SK-N-MC (cell line): ENCODE measurements at regions not wholly inside any gene's neighbourhood (a gene's known extent, or its start where the extent isn't known, plus 50 kb on each side); places are given as distances from the start of the nearest gene placed in this dataset.

Experiments used
- DNase-seq: peaks from one replicate; pipeline ENCODE4 v3.0.0-alpha.2; 2011; ENCODE audit warnings: low read depth, low spot score
- H3K27ac ChIP-seq: fragments of 200-600 bp; sonication (generic); 2 replicates; pipeline ENCODE4 v1.5.1; 2016; ENCODE audit warnings: mixed run types
- H3K36me3 ChIP-seq: fragments of 200-600 bp; sonication (generic); 2 replicates; pipeline ENCODE4 v1.6.1; 2017; ENCODE audit warnings: antibody characterized with exemption, low read length, mixed read lengths; ENCODE audit not compliant: insufficient read depth
- H3K4me3 ChIP-seq: fragments of 200-600 bp; sonication (generic); 2 replicates; pipeline ENCODE4 v1.5.1; 2016
- H3K9ac ChIP-seq: fragments of 200-600 bp; sonication (generic); 2 replicates; pipeline ENCODE4 v1.8.0; 2017; ENCODE audit warnings: mixed run types, mixed read lengths; ENCODE audit not compliant: insufficient read length
- H3K9me3 ChIP-seq: fragments of 200-600 bp; sonication (generic); 2 replicates; pipeline ENCODE4 v1.6.1; 2017; ENCODE audit warnings: low read depth, mild to moderate bottlenecking, antibody characterized with exemption, low read length, moderate library complexity, mixed read lengths
- EZH2 ChIP-seq: fragments of 200-600 bp; sonication (generic); IDR thresholded peaks from one replicate; pipeline ENCODE4 v1.6.1; 2017; ENCODE audit warnings: antibody characterized with exemption
- FOXP2 ChIP-seq: optimal IDR thresholded peaks from 2 replicates; pipeline ENCODE3; 2011; ENCODE audit warnings: mild to moderate bottlenecking, moderate library complexity; ENCODE audit not compliant: insufficient read depth; ENCODE audit errors: extremely low read length, control extremely low read depth
- POLR2AphosphoS5 ChIP-seq: IDR thresholded peaks from 2 replicates; pipeline ENCODE4 v1.6.1; 2012; ENCODE audit warnings: mild to moderate bottlenecking, low read depth, low read length, borderline replicate concordance

- H3K9me3 ChIP-seq = no peaks in the 10 kb centered on the region
- H3K36me3 ChIP-seq = no peaks in the 10 kb centered on the region
- no peak overlapping the region for H3K4me3 ChIP-seq
- H3K9ac ChIP-seq = no peak overlapping the region
- TF ChIP-seq EZH2 (no peak), POLR2AphosphoS5 (no peak)
- no peak overlapping the region for H3K27ac ChIP-seq
- no peak for DNase-seq
Observed at GRCh38 chr4:33218238-33218637, 2498.1 kb downstream of the PCDH7 start.

DNA sequence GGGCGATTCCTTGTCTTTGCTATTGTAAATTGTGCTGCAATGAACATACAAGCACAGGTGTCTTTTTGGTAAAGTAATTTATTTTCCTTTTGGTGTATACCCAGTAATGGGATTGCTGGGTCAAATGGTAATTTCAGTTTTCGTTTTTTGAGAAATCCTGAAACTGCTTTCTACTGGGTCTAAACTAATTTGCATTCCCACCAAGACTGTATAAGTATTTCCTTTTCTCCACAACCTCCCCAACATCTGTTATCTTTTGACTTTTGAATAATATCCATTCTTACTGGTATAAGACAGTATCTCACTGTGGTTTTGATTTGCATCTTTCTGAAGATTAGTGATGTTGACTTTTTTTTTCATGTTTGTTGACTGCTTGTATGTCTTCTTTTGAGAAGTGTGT, 2506.0 kb downstream of the PCDH7 start:
- Histone ChIP-seq H3K4me3 (no peak overlapping the region), H3K9me3 (no peaks in the 10 kb centered on the region), H3K36me3 (no peaks in the 10 kb centered on the region), H3K27ac (no peak overlapping the region), H3K9ac (no peak overlapping the region)
- DNase-seq = no peak
- no peak for TF ChIP-seq FOXP2
- no peak for TF ChIP-seq POLR2AphosphoS5
- TF ChIP-seq EZH2 = no peak

DNA sequence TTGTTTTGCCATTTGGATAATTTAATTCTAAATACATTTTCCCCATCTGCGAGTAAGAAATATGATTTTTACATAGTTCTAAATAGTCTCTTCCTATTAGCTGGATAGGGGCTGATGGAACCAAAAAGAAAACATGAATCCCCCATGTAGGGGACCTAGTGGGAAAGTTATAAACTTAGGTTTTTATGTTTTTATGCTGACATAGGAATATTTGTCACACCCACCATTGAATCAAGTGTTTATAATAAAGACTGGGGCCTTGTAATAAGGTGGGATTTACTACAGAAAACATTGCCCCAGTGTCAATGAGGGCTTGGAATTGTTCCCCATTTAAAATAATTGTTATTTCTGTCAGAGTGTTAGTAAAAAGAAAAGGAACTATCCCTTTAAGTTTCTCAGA, 2506.6 kb downstream of the PCDH7 start:
- DNase-seq = no peak
- no peak overlapping the region for H3K4me3 ChIP-seq
- H3K9ac ChIP-seq = no peak overlapping the region
- TF ChIP-seq FOXP2 = no peak
- TF ChIP-seq EZH2 = no peak
- no peak for TF ChIP-seq POLR2AphosphoS5
- H3K36me3 ChIP-seq = no peaks in the 10 kb centered on the region
- H3K9me3 ChIP-seq = no peaks in the 10 kb centered on the region
- no peak overlapping the region for H3K27ac ChIP-seq

GRCh38 chr4:33255094-33255493, 2534.9 kb downstream of the PCDH7 start:
- TF ChIP-seq FOXP2 = no peak
- no peak for TF ChIP-seq EZH2
- no peak for TF ChIP-seq POLR2AphosphoS5
- Histone ChIP-seq H3K9me3 (no peaks in the 10 kb centered on the region), H3K4me3 (no peak overlapping the region), H3K36me3 (no peaks in the 10 kb centered on the region), H3K9ac (no peak overlapping the region), H3K27ac (no peak overlapping the region)
- DNase-seq = no peak

DNA sequence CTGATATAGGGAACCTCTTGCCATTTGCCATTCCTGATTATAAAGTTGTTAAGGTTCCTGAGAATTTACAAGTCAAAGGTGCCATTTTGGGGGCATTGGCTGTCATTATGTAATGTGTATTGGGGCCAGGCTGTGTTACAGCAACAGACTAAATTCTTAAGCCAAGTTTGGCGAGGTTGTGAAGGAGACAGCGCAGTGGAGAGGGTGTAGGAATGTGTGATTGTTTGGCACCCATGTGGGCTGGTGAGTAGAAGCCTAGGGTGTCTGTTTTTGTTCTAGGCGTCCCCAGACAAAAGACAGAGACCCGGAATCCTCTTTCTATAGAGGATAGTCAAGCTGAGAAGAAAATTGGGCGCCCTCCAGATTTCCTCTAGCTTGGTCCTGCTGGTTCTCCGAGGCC, 2535.3 kb downstream of the PCDH7 start:
- Histone ChIP-seq H3K36me3 (no peaks in the 10 kb centered on the region), H3K9me3 (no peaks in the 10 kb centered on the region), H3K9ac (no peak overlapping the region), H3K27ac (no peak overlapping the region), H3K4me3 (no peak overlapping the region)
- no peak for TF ChIP-seq EZH2
- no peak for TF ChIP-seq POLR2AphosphoS5
- TF ChIP-seq FOXP2 = no peak
- DNase-seq = no peak

GRCh38 chr4:33262824-33263223, 2542.7 kb downstream of the PCDH7 start:
- no peak for DNase-seq
- H3K9me3 ChIP-seq = no peaks in the 10 kb centered on the region
- no peaks in the 10 kb centered on the region for H3K36me3 ChIP-seq
- no peak overlapping the region for H3K9ac ChIP-seq
- no peak overlapping the region for H3K27ac ChIP-seq
- TF ChIP-seq FOXP2 (no peak), POLR2AphosphoS5 (no peak), EZH2 (no peak)
- H3K4me3 ChIP-seq = no peak overlapping the region

GRCh38 chr4:33268776-33269175, 2548.6 kb downstream of the PCDH7 start:
- H3K36me3 ChIP-seq = no peaks in the 10 kb centered on the region
- H3K9ac ChIP-seq = no peak overlapping the region
- H3K9me3 ChIP-seq = no peaks in the 10 kb centered on the region
- H3K27ac ChIP-seq = no peak overlapping the region
- no peak overlapping the region for H3K4me3 ChIP-seq
- no peak for DNase-seq
- TF ChIP-seq POLR2AphosphoS5 (no peak), FOXP2 (no peak), EZH2 (no peak)

DNA sequence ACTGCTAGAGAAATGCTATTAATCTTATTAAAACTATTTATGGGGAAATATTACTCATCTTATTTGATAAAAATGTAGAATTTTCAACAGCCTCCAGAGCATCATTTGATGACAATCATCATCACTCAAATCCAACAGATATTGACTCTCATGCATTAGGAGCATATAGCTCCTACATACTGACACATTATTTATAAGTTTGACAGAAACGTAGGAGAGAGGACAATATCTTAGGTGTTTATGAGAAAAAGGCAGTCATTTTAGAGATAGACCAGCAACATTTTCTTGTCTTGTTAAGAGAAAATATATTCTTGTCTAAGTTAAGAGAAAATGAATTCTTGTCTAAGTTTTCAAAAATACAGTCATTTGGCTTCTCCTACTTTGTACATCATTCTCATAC, 2550.2 kb downstream of the PCDH7 start:
- Histone ChIP-seq H3K9ac (no peak overlapping the region), H3K36me3 (no peaks in the 10 kb centered on the region), H3K4me3 (no peak overlapping the region), H3K9me3 (no peaks in the 10 kb centered on the region), H3K27ac (no peak overlapping the region)
- DNase-seq = no peak
- TF ChIP-seq EZH2 (no peak), FOXP2 (no peak), POLR2AphosphoS5 (no peak)

DNA sequence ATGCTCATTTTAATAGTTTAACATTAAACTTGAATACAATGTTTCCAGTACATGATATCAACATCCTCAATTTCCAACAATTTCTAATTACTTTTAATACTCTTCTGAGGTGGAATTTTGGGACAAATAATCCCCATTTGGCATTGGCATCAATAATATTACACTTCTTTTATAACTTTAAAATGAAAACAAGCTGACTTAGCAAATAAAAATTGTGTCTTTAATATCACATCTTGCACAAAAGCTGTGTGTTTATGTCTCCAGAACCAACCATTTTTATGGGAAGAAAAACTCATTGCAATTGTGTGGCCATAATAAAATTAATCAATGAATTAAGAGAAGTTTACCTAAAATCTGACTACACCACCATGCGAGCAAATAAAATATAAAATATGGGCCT, 2552.6 kb downstream of the PCDH7 start:
- H3K4me3 ChIP-seq = no peak overlapping the region
- no peaks in the 10 kb centered on the region for H3K36me3 ChIP-seq
- TF ChIP-seq FOXP2 = no peak
- TF ChIP-seq POLR2AphosphoS5 = no peak
- TF ChIP-seq EZH2 = no peak
- no peaks in the 10 kb centered on the region for H3K9me3 ChIP-seq
- no peak overlapping the region for H3K9ac ChIP-seq
- no peak overlapping the region for H3K27ac ChIP-seq
- no peak for DNase-seq

- no peaks in the 10 kb centered on the region for H3K9me3 ChIP-seq
- TF ChIP-seq FOXP2 = no peak
- no peak for TF ChIP-seq EZH2
- no peak for TF ChIP-seq POLR2AphosphoS5
Observed at GRCh38 chr4:33283818-33284217, 2563.6 kb downstream of the PCDH7 start.

More at GRCh38 chr4:33283818-33284217, 2563.6 kb downstream of the PCDH7 start:
- no peak overlapping the region for H3K4me3 ChIP-seq
- H3K9ac ChIP-seq = no peak overlapping the region
- DNase-seq = no peak
- H3K27ac ChIP-seq = no peak overlapping the region
- H3K36me3 ChIP-seq = no peaks in the 10 kb centered on the region
